NCI-H774 (cell line): ENCODE measurements at regions not wholly inside any gene's neighbourhood (a gene's known extent, or its start where the extent isn't known, plus 50 kb on each side); places are given as distances from the start of the nearest gene placed in this dataset.
A peak's percentile ranks its signal among the peaks of the same experiment; 100 is the strongest.

ENCODE experiments used
- DNase-seq: peaks from one replicate; lab custom pipeline; 2025; lab: John Stamatoyannopoulos, UW

DNA sequence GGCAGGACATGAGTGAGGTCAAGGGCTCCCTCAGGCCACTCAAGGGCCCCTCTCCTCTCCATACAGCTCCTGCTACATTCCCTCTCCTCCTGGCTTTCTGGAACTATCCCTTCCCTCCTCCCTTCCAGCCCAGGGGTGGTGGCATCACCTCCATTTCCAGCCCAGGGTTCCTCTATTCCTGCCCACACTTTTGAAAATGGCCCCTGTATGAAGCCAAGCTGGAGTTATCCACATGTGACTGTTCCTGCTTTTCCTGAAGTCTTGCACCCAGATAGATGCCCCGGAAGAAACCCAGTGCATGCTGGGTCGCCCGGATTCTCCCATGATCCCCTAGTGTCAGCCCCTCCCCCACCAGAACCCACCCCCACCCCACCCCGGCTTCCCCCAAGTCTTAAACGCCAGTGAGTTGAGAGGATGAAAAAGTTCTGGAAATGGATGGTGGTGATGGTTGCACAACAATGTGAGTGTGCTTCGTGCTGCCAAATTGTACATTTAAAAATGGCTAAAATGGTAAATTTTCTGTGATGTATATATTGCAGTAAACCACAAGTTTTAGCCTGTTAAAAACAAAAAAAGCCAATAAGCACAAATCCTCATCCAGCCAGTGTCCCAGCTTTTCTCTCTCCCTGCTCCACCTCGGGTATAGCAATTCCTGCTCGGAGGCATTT, 136.9 kb downstream of the SCARB1 start:
- no peak for DNase-seq

DNA sequence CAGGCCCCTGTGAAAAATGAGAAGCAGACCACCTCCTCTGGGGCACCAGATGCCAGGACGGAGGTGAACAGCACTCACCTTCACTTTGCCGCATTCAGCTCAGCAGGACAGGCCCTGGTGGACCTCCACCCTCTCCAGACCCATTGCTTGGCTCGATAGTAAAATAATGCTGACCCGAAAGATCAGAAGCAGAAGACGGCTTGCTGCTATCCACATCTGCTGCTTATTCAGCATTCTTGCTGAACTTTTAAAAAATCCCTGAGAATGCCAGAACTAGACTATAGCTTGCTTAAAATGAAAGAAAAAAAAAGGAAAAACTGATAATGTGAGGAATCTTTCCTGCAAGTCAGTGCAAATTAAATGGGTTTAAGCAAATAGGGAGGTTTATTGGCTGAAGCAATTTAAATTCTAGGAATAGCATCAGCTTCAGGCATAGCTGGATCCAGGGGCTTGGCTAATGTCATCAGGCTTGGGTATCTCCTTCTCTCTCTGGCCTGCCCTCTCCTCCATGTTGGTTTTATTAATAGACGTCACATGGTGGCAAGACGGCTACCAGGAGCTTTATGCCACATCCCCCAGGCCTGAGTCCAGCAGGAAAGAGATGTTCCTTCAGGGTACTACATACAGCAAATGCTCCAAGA, 137.9 kb downstream of the SCARB1 start:
- no peak for DNase-seq

DNA sequence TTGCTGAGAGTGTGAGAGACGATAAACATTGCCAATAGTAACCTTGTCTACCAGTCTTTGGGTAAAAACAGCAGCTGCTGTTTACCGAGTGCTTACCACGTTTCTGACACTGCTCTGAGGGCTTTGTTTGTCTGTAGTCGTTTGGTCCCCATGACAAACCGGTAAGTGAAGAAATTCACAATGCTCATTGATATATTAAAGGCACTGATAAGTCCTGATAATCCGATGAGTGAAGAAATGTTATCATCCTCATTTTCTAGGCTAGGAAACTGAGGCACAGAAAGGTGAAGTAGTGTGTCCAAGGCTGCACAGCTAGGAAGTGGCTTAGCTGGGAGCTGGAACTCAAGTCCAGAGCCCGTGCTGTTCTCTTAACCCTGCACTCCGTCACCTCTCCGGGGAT, 138.6 kb downstream of the SCARB1 start:
- no peak for DNase-seq

DNA sequence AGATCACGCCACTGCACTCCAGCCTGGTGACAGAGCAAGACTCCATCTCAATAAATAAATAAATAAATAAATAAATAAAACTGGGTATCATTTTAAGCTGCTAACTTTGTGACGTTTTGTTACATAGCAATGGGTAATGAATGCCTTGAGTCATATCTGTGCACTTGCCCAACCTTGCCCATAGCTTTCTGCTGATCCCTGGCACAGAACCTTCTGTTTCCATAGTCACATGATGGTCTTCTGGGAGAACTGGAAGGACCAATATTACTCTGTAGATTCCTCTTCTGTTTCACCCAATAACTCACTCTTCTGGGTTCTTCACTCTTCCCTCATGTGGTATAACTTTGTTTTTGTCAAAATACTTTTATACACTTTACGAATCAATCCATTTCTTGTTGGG, 140.8 kb downstream of the SCARB1 start:
- no peak for DNase-seq

DNA sequence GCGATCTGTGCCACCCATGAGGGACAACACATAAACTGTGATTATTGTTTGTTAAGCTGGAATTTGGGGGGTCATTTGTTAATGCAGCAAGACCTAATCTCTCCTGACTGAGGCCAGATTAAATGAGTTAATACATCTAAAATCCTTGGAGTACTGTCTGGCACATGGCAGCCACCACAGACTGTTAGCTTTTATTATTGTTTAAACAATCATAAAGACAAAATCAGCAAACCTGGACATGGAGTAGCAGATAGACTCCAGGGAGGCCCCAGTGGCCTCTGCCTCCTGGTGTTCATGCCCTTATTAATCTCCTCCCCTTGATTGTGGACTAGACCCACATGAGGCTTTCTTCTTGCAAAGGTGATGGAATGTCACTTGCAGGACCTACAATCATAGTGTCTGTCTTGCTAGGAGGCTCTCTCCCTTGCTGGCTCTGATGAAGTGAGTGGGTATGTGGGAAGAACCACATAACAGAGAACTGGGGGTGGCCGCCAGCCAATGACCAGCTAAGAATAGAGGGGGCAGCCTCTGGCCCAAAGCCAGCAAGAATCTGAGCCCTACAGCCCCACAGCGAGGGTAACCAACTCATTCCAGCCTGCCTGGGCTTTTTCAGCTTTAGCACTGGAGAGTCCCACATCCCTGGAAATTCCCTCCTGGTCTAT, 142.0 kb downstream of the SCARB1 start:
- DNase-seq: no peak

DNA sequence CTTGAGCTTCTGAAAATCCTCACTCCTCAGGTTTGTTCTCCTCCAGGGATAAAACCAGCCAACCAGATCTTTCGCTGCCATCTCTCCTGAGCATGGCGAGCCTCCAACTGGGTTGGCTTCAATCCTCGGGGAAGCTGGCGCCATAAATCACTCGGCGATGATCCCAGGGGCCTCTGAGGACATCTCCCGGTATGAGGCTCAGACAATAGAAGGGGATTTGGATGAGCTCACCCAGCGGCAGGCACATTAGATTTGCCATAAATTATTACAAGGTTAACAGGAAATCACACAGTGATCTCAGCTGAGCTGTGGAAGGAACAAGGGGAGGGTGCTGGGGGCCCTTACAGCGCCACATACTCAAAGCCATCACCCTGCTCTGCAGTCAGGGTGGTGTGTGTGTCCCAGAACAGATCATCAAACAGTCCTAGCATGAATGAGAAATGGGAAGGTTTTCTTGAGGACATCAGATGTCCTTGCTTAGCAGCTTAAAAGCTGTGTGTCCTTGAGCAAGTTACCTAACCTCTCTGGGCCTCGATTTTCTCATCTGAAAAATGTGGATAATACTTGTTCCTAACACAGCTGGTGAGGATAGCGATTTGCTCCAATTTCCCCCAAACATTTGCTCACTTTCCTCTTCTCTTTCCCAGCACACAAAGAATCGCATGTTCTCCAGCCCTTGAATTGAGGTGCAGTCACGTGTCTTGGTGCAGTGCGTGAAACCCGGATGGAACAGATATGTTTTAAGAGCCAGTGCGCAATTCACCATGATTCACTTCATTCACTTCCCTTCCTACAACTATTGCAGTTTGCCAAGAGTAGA, 142.8 kb downstream of the SCARB1 start:
- DNase-seq: peak; percentile 75

DNA sequence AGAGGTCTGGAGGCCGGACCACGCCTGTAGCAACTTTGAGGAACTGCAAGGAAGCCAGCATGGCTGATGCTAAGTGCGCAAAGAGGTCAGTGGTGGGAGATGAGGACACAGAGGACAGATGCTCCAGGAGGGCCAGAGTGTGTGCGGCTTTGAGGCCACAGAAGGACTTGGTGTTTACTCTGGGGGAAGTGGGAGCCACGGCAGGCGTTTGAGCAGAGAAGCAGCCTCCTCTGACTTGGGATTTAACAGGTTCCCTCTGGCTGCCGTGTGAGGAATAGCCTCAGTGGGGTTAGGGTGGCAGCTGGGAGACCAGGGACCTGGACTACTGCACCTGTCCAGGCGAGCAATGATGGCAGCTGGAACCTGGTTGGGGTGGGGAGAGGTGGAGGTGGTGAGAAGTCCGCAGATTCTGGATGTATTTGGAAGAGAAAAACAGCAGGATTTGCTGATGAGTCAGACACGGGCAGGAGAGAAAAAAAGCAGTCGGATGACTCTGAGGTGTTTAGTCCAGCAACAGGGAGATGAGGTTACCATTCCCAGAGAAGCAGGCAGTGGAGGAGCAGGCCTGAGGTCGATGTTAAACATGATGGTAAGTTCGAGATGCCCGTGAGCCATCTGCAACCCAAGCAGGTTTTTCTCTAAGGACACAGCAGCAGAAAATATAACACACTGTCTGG, 143.5 kb downstream of the SCARB1 start:
- peak; percentile 63 for DNase-seq

DNA sequence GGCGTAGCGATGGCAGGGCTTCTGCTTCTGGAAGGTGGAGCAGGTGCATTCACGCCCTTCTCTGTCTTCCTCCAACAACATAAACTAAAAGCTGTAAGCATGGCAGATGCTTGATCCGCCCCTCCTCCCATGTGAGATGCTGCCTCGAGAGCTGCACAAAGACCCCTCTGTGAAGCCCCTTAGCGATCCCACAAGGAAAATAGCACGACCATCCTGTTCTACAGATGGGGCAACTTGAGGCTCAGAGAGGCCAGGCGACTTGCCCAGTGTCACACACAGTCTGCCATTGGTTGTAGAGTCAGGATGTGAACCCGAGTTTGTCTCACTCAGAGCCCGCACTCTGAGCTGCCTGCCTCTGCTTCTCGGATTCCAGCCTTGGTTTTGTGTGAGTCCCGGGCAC, 144.4 kb downstream of the SCARB1 start:
- DNase-seq: no peak

DNA sequence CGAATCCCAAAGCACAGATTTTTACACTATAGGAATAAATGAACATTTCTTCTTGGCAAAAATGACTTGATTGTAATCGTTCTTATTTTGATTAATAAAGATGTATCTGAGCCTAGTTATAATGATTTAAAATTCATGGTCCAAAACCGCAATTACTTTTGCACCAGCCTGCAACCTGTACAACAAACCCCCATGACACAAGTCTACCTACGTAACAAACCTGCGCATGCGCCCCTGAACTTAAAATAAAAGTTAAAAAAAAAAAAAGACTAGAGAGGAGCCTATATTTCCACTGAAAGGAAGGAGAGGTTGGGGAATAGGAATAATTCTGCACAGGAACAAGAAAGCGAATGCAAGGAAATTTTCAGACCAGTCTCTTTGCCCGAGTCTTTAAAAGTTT, 145.2 kb downstream of the SCARB1 start:
- DNase-seq: no peak

DNA sequence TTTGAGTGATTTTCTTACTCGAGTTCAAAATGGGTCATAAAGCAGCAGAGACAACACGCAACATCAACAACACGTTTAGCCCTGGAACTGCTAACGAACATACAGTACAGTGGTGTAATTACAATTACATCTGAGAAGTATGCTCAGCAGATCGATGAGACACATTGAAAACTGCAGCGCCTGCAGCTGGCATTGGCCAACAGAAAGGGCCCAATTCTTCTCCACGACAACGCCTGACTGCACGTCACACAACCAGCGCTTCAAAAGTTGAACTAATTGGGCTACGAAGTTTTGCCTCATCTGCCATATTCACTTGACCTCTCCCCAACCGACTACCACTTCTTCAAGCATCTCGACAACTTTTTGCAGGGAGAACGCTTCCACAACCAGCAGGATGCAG, 145.6 kb downstream of the SCARB1 start:
- DNase-seq: no peak

DNA sequence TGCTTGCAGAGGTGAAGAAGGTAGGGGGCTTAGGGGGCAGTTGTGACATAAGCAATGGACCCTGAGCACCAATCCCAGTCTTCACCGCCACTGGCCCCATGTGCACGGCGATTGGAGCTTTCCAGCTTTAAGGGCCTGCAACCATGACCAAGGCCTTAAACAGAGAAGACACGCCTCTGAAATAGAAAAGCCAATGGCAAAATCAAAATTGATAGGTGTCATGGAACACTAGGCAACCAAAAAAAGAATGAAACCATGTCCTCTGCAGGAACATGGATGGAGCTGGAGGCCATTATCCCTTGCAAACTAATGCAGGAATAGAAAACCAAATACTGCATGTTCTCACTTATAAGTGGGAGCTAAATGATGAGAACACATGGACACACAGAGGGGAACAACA, 146.3 kb downstream of the SCARB1 start:
- DNase-seq: no peak

DNA sequence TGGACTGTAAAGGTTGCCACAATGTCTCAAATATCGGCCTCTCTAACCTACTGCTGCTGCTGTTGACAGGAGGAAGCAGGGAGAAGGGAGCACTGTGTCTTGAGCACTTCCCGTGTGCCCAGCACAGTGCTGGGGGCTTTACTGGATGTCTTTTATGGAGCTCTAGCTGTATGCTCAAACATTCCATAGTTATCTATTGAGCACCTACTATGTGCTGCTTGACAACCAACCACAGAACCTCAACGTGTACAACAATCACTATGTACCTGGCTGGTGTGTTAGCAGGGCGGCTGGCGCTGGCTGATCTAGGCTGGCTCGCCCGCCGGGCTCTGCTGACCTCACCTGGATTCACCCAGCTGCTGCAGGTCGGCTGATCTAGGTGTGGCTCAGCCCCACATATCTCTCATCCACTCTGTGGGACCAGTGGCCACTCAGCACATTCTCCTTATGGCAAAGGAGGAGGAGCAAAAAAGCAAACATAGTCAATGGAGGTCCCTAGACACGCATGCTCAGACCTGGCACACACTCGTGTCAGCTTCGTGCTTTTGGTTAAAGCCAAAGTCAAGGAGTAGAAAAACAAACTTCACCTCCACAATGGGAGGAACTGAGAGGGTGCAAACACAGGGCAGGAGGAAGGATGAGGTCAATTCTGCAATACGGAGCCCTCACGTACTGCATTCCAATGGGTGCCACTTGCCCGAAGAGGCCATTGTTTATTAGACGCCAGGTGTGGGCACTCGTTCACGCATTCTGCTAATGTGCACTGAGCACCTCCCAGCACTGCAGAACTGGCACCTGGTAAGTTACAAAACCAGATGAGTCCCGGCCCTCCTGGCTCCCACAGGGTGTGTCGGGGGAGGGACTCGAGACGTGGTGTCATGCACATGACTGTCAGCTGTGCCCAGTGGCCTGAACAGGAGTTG, 147.2 kb downstream of the SCARB1 start:
- DNase-seq: peak; percentile 94

DNA sequence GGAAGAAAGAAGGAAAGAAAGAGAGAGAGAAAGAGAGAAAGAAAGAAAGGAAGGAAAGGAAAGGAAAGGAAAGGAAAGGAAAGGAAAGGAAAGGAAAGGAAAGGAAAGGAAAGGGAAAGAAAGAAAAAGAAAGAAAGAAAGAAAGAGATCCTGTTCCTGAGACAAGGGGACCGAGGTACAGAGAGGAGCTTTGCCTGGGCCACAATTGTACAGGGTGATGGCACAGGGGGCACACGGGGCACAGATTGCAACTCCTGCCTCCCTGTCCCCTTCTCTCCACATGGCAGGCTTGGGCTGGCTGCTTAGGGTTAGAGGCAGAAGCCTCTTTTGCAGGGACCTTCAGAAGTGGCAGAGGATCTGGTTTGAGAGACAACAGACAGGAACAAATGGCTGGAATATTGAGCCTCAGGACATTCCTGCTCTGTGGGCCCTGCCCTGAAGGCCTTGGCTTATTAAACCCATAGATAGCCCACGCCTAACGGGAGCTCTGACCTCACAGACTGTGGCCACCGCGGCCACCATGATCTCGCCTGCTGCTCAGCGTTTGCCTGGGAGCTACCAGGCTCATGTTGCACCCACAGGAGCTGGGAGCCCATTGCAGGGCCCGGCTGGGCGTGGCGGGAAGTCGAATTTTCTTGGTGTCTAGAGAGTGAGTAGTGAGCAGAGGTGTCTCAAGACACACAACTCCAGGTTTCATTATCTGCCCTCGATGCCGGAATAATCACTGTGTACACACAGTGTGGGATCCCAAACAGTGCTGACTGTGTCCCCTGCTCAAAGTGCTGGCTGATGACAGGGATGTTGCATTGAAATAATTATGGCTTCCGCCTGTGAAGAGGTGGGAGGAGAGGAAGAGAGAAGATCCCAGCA, 147.9 kb upstream of the NCOR2 start:
- DNase-seq: no peak

DNA sequence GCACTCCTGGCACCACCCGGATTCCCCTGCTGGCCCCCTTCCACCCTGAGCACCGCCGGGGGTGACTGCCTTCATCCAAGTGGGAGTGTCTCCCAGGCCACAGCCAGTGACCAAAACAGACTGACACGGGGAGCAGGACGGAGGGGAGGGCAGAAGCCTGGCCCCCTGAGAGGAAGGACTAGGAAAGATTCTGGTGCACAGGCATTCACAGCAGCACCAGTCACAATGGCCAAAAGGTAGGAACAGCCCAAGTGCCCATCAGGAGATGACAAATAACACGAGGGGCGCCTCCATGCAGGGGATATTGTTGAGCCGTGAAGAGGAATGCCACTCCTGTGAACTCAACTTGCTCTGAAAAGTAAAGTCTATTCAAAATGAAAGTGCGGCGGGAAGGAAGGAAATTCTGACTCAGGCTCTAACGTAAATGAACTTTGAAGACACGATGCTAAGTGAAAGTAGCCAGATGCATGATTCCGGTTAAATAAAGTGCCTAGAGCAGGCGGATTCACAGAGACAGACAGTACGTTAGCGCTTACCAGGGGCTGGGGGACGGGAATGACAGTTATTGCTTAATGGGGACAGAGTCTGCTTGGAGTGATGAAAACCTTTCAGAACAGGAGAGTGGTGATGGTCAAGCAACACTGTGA, 146.1 kb upstream of the NCOR2 start:
- no peak for DNase-seq

DNA sequence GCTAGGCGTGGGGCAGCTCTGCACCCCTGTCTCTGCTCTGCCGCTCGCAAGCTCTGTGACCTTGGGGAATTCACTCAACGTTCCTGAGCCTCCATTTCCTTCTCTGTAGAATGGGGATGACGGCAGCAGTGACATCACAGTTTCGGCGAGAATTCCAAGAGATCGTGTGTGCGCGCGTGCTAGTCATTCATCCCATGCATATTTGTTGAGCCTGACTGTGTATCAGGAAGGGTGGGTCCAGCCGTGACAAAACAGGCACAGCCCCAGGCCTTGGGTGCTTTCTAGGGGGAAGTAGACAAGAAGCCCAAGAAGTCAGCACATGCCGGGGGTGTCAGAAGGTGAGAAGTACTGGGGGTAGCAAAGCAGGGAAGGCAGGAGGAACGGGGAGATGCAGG, 145.6 kb upstream of the NCOR2 start:
- no peak for DNase-seq

DNA sequence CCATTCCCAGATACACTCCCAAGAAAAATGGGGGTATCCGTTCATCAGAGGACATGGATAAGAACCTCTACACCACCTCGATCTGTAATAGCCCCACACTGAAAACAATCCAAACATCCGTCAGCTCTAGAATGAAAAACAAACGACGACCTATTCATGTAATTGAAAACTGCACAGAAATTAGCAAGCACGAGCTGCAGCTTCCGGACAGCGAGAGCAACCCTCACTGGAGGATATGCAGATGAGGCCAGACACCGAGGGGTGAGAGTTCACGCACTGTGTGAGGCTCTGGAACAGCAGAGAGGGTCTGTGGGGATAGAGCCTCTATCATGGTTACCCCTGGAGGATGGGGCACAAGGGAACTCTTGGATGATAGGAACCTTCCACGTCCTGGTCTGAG, 143.9 kb upstream of the NCOR2 start:
- DNase-seq: no peak

DNA sequence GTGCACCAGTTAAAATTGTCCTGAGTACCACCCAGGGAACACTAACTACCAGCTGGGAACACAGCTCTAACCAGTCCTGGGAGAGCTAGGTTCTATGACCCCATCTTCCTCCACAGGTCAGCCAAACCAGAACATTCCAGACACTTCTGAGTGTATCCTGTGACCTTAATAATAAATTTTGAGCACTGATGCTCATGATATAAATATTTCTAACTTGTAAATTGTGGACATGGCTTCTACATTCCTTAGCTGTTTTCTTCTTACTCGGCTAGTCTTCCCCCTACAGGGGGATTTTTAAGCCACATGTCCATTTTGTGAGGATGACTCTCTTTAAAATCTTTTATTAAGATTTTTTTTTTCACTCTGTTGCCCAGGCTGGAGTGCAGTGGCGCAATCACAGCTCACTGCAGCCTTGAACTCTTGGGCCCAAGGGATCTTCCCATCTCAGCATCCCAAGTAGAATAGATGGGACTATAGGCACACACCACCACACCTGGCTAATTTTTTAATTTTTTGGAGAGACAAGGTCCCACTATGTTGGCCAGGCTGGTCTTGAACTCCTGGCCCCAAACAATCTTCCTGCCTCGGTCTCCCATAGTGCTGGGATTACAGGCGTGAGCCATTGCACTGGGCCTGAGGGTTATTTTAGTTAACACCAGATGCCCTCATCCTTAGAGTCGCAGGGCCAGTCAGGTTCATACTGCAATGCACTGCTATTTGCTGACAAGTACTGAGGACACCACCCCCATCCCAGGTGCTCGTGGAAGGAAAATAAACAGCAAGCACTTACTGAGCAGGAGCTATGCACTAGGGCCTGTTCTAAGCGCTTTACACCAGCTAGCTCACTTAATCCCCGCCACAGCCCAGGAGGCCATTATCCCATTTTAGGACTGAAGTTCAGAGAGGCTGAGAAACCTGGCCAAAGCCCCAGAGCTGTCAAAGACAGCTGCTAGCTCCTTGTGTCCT, 142.6 kb upstream of the NCOR2 start:
- peak; percentile 71 for DNase-seq

DNA sequence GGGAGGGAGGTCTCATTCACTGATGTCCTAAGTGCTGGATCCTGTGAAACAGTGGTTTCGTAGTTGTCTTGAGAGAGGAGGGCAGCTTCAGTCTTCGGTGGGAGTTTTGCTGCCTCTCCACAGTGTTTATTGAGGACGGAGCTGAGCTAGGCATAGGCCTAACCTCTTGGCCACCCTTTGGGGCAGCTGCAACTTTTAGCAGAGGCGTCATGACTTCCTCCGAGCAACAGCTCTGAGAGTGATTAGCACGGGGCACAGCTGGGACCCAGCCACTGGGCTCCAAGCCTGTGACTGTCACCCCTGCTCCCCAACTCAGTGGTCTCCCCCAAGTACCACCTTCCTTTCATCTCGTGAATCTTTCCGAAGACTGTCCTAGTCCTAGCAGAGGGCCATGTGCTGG, 139.9 kb upstream of the NCOR2 start:
- DNase-seq: no peak
